ENCODE measurements at regions not wholly inside any gene's neighbourhood (a gene's known extent, or its start where the extent isn't known, plus 50 kb on each side); places are given as distances from the start of the nearest gene placed in this dataset.

DNA sequence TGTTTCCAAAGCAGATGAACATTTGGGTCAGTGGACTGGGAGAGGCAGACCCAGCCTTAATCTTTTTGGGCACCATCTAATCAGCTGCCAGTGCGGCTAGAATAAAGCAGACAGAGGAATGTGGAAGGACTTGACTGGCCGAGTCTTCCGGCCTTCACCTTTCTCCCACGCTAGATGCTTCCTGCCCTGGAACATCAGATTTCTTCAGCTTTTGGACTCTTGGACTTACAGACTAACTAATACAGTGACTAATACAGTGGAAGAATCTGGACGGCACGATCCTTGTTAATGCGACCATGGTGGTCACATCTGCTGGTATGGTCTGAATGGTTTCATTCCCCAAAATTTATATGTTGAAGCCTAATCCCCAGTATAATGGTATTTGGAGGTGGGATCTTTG, 122.6 kb upstream of the NXT1 start:
- TF ChIP-seq CTCF (IDR thresholded peaks at IDR 0.05) = no peak
- no peak for TF ChIP-seq ZFX (IDR thresholded peaks at IDR 0.05; ENCODE audit: borderline replicate concordance)

All from 22Rv1 (cell line).